ENCODE measurements at regions not wholly inside any gene's neighbourhood (a gene's known extent, or its start where the extent isn't known, plus 50 kb on each side); places are given as distances from the start of the nearest gene placed in this dataset.
"Not testable (repeated sequence)": the region's sequence is repeated elsewhere in the genome, so short reads cannot be mapped to it uniquely, and the experiment has no call there.

DNA sequence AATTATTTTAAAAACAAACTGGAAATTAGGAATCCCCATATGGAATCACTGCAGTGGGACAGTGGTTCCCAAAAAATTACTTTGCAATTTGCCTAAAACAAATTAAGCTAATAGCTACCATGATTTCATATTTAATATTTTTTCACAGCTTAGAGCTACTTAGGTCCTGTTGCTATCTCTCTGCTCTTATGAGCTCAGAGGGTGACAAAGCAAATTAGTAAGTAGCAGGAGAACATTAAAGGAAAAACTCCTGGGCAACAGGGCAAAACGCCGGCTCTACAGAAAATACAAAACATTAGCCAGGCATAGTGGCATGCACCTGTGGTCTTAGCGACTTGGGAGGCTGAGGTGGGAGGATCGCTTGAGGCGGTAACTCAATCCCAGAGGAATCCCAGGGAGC, 83.8 kb upstream of the RPRML start:
- TF ChIP-seq POLR2A (IDR thresholded peaks at IDR 0.05): not testable (repeated sequence)
- TF ChIP-seq, protein P1, sequence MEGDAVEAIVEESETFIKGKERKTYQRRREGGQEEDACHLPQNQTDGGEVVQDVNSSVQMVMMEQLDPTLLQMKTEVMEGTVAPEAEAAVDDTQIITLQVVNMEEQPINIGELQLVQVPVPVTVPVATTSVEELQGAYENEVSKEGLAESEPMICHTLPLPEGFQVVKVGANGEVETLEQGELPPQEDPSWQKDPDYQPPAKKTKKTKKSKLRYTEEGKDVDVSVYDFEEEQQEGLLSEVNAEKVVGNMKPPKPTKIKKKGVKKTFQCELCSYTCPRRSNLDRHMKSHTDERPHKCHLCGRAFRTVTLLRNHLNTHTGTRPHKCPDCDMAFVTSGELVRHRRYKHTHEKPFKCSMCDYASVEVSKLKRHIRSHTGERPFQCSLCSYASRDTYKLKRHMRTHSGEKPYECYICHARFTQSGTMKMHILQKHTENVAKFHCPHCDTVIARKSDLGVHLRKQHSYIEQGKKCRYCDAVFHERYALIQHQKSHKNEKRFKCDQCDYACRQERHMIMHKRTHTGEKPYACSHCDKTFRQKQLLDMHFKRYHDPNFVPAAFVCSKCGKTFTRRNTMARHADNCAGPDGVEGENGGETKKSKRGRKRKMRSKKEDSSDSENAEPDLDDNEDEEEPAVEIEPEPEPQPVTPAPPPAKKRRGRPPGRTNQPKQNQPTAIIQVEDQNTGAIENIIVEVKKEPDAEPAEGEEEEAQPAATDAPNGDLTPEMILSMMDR (IDR thresholded peaks at IDR 0.05): not testable (repeated sequence)

All from upper lobe of left lung (tissue), 4 donors.